GM23248 (cell line): ENCODE measurements at regions not wholly inside any gene's neighbourhood (a gene's known extent, or its start where the extent isn't known, plus 50 kb on each side); places are given as distances from the start of the nearest gene placed in this dataset.

Experiments used
- EZH2 ChIP-seq: fragments of 200-600 bp; sonication (generic); IDR thresholded peaks from 2 replicates; pipeline ENCODE4 v1.6.1; 2018; ENCODE audit warnings: antibody characterized with exemption, mild to moderate bottlenecking; ENCODE audit not compliant: insufficient read depth, poor library complexity, severe bottlenecking
- EZH2phosphoT487 ChIP-seq: fragments of 200-600 bp; sonication (generic); IDR thresholded peaks from 2 replicates; pipeline ENCODE4 v1.6.1; 2018; ENCODE audit warnings: antibody characterized with exemption, moderate library complexity, mild to moderate bottlenecking, low read depth; ENCODE audit not compliant: insufficient read depth

DNA sequence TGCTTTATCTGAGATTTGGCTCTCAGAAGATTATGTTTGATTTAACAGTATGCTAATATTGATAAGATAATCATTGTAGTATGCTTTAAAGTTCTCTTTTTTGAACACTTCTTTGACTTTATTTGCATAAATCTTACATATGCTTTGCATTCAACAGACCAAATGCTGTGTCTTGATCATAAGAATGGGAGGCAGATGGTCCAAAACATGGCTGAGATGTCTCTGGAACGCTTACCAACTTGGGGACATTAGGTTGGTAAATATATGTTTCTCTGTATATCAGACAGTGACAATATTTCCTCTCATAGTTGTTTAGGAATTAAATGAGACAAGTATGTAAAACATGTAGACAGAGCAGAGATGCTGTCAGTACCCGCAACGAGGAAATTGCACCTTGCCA lies 197.9 kb upstream of the CTNND2 start:
- TF ChIP-seq EZH2phosphoT487: no peak
- no peak for TF ChIP-seq EZH2
